Activated CD8-positive, alpha-beta T cell treated with anti-CD3 and anti-CD28 coated beads for 36 hours (primary cell): ENCODE measurements at regions not wholly inside any gene's neighbourhood (a gene's known extent, or its start where the extent isn't known, plus 50 kb on each side); places are given as distances from the start of the nearest gene placed in this dataset.

ENCODE experiments used
- ATAC-seq: fragments of 200-7000 bp; cut with Tn5 transposase; one replicate; pipeline ENCODE4 v1.10.0; 2021; ENCODE audit warnings: mild to moderate bottlenecking, moderate library complexity
- CTCF ChIA-PET: fragments of 350-600 bp; sonication (Branson Sonifier 250); formaldehyde crosslinking; loops from one replicate; lab custom pipeline; 2021; ENCODE audit warnings: antibody characterized with exemption; lab: Charles Lee
- POLR2A ChIA-PET: fragments of 350-600 bp; sonication (Branson Sonifier 250); formaldehyde crosslinking; loops from one replicate; lab custom pipeline; 2021; ENCODE audit warnings: antibody characterized with exemption; lab: Charles Lee
- DNase-seq: peaks from one replicate; pipeline ENCODE4 v3.0.0-alpha.2; 2020
- H3K27ac Mint-ChIP-seq: one replicate; pipeline ENCODE4 v1.8.0; 2021; ENCODE audit warnings: mild to moderate bottlenecking, mixed read lengths
- H3K27me3 Mint-ChIP-seq: one replicate; pipeline ENCODE4 v1.8.0; 2021; ENCODE audit warnings: mixed read lengths
- H3K36me3 Mint-ChIP-seq: one replicate; pipeline ENCODE4 v1.8.0; 2021; ENCODE audit warnings: low read depth, mixed read lengths
- H3K4me1 Mint-ChIP-seq: one replicate; pipeline ENCODE4 v1.8.0; 2021; ENCODE audit warnings: low read depth, mixed read lengths
- H3K4me3 Mint-ChIP-seq: one replicate; pipeline ENCODE4 v1.8.0; 2021; ENCODE audit warnings: mild to moderate bottlenecking, moderate library complexity, mixed read lengths
- H3K9me3 Mint-ChIP-seq: one replicate; pipeline ENCODE4 v1.8.0; 2021; ENCODE audit warnings: mixed read lengths
- CTCF ChIP-seq: fragments of 200-600 bp; IDR thresholded peaks from one replicate; pipeline ENCODE4 v1.8.0; 2022; ENCODE audit warnings: antibody characterized with exemption, mild to moderate bottlenecking
- intact Hi-C: fragments of 100-400 bp; cut with micrococcal nuclease; formaldehyde crosslinking; loops from one replicate; pipeline ENCODE4 v1.10.0; 2022

GRCh38 chr3:151024339-151024738, 51.8 kb upstream of the CLRN1 start:
- no peaks in the 10 kb centered on the region for H3K4me1 Mint-ChIP-seq
- no peaks in the 10 kb centered on the region for H3K27me3 Mint-ChIP-seq
- no peaks in the 10 kb centered on the region for H3K9me3 Mint-ChIP-seq
- DNase-seq (no peak), ATAC-seq (no peak)
- ChIA-PET CTCF (no interaction called here), POLR2A (no interaction called here)
- intact Hi-C loops: no loop called here
- no peak overlapping the region for H3K27ac Mint-ChIP-seq
- TF ChIP-seq CTCF: no peak
- no peaks in the 10 kb centered on the region for H3K36me3 Mint-ChIP-seq
- no peak overlapping the region for H3K4me3 Mint-ChIP-seq

GRCh38 chr3:151034303-151034702, 51.2 kb upstream of the MED12L start:
- intact Hi-C loops: no loop called here
- no peak for TF ChIP-seq CTCF
- no peak for DNase-seq
- Mint-ChIP-seq H3K9me3 (no peaks in the 10 kb centered on the region), H3K36me3 (no peaks in the 10 kb centered on the region), H3K27ac (no peak overlapping the region), H3K4me1 (no peaks in the 10 kb centered on the region), H3K4me3 (no peak overlapping the region), H3K27me3 (no peaks in the 10 kb centered on the region)
- ATAC-seq: no peak
- ChIA-PET POLR2A (no interaction called here), CTCF (no interaction called here)

GRCh38 chr3:151035072-151035471, 50.4 kb upstream of the MED12L start:
- peak; percentile 2 for DNase-seq
- Mint-ChIP-seq H3K9me3 (no peaks in the 10 kb centered on the region), H3K27me3 (no peaks in the 10 kb centered on the region), H3K36me3 (no peaks in the 10 kb centered on the region), H3K27ac (no peak overlapping the region), H3K4me3 (no peak overlapping the region), H3K4me1 (no peaks in the 10 kb centered on the region)
- intact Hi-C loops: no loop called here
- ChIA-PET POLR2A (no interaction called here), CTCF (interaction anchor here (1.3 kb wide), 1 partner anchor 111 kb away, joined by 3 read pairs; no protein-coding TSS in a partner anchor)
- no peak for TF ChIP-seq CTCF
- ATAC-seq: no peak
